H9 (cell line): ENCODE measurements at regions not wholly inside any gene's neighbourhood (a gene's known extent, or its start where the extent isn't known, plus 50 kb on each side); places are given as distances from the start of the nearest gene placed in this dataset.

Source experiments
- DNase-seq: peaks from one replicate; pipeline ENCODE4 v3.0.0-alpha.2; 2017
- H2AFZ ChIP-seq: one replicate; pipeline ENCODE4 v1.6.1; 2013; ENCODE audit warnings: mild to moderate bottlenecking, low read length, control low read depth, moderate library complexity
- H2AK5ac ChIP-seq: 2 replicates; pipeline ENCODE4 v1.6.1; 2013; ENCODE audit warnings: low read length, control low read depth, mixed read lengths; ENCODE audit not compliant: insufficient read length
- H2BK120ac ChIP-seq: one replicate; pipeline ENCODE4 v1.6.1; 2013; ENCODE audit warnings: low read depth, mild to moderate bottlenecking, low read length, control low read depth, inconsistent platforms; ENCODE audit not compliant: poor library complexity, severe bottlenecking
- H2BK12ac ChIP-seq: 2 replicates; pipeline ENCODE4 v1.6.1; 2013; ENCODE audit warnings: low read length, control low read depth, mixed read lengths, low read depth; ENCODE audit not compliant: insufficient read length
- H2BK15ac ChIP-seq: 2 replicates; pipeline ENCODE4 v1.6.1; 2013; ENCODE audit warnings: low read depth, low read length, control low read depth
- H2BK20ac ChIP-seq: one replicate; pipeline ENCODE4 v1.6.1; 2013; ENCODE audit warnings: low read depth, mild to moderate bottlenecking, low read length, control low read depth, inconsistent platforms; ENCODE audit not compliant: poor library complexity, severe bottlenecking
- H2BK5ac ChIP-seq: 2 replicates; pipeline ENCODE4 v1.6.1; 2013; ENCODE audit warnings: low read length, control low read depth, mixed read lengths; ENCODE audit not compliant: insufficient read length
- H3K14ac ChIP-seq: 2 replicates; pipeline ENCODE4 v1.6.1; 2013; ENCODE audit warnings: low read length, control low read depth; ENCODE audit not compliant: insufficient read depth
- H3K18ac ChIP-seq: 2 replicates; pipeline ENCODE4 v1.6.1; 2013; ENCODE audit warnings: low read depth, mild to moderate bottlenecking, mixed read lengths, low read length, control low read depth; ENCODE audit not compliant: insufficient read length
- H3K23ac ChIP-seq: 2 replicates; pipeline ENCODE4 v1.6.1; 2013; ENCODE audit warnings: low read length, control low read depth, mixed read lengths, low read depth; ENCODE audit not compliant: insufficient read length
- H3K23me2 ChIP-seq: 2 replicates; pipeline ENCODE4 v1.6.1; 2013; ENCODE audit warnings: low read depth, mild to moderate bottlenecking, mixed read lengths, low read length, control low read depth; ENCODE audit not compliant: insufficient read length, poor library complexity, severe bottlenecking
- H3K27ac ChIP-seq: 2 replicates; pipeline ENCODE4 v1.5.1; 2013; ENCODE audit warnings: low read length, control low read depth, mixed read lengths, low read depth; ENCODE audit not compliant: insufficient read length
- H3K27me3 ChIP-seq: 2 replicates; pipeline ENCODE4 v1.6.1; 2013; ENCODE audit warnings: low read length, control low read depth, inconsistent platforms; ENCODE audit not compliant: insufficient read depth
- H3K4ac ChIP-seq: 2 replicates; pipeline ENCODE4 v1.6.1; 2013; ENCODE audit warnings: low read depth, mild to moderate bottlenecking, control low read depth, inconsistent platforms, low read length, moderate library complexity
- H3K4me1 ChIP-seq: 2 replicates; pipeline ENCODE4 v1.6.1; 2013; ENCODE audit warnings: low read length, control low read depth, inconsistent platforms; ENCODE audit not compliant: insufficient read depth
- H3K4me2 ChIP-seq: 2 replicates; pipeline ENCODE4 v1.6.1; 2013; ENCODE audit warnings: low read length, control low read depth, mixed read lengths; ENCODE audit not compliant: insufficient read length, insufficient read depth
- H3K56ac ChIP-seq: 2 replicates; pipeline ENCODE4 v1.6.1; 2013; ENCODE audit warnings: low read depth, mild to moderate bottlenecking, mixed read lengths, low read length, control low read depth; ENCODE audit not compliant: insufficient read length
- H3K79me1 ChIP-seq: 2 replicates; pipeline ENCODE4 v1.6.1; 2013; ENCODE audit warnings: low read depth, mild to moderate bottlenecking, moderate library complexity, low read length, control low read depth, inconsistent platforms; ENCODE audit not compliant: insufficient read depth, poor library complexity, severe bottlenecking
- H3K79me2 ChIP-seq: 2 replicates; pipeline ENCODE4 v1.6.1; 2013; ENCODE audit warnings: low read length, control low read depth, inconsistent platforms; ENCODE audit not compliant: insufficient read depth
- H3K9ac ChIP-seq: 2 replicates; pipeline ENCODE4 v1.6.1; 2013; ENCODE audit warnings: low read length, control low read depth, mixed read lengths; ENCODE audit not compliant: insufficient read length; ENCODE audit errors: extremely low read depth
- H3K9me3 ChIP-seq: one replicate; pipeline ENCODE4 v1.6.1; 2013; ENCODE audit warnings: low read depth, low read length, inconsistent platforms; ENCODE audit not compliant: control insufficient read depth
- H3T11ph ChIP-seq: one replicate; pipeline ENCODE4 v1.6.1; 2013; ENCODE audit warnings: mild to moderate bottlenecking, low read length, control low read depth, inconsistent platforms
- H4K20me1 ChIP-seq: one replicate; pipeline ENCODE4 v1.6.1; 2013; ENCODE audit not compliant: control insufficient read depth, insufficient read length, insufficient read depth
- H4K5ac ChIP-seq: 2 replicates; pipeline ENCODE4 v1.6.1; 2013; ENCODE audit warnings: low read depth, mild to moderate bottlenecking, mixed read lengths, low read length, control low read depth; ENCODE audit not compliant: insufficient read length
- H4K8ac ChIP-seq: replicated peaks from 2 replicates; pipeline ENCODE4 v1.6.1; 2013; ENCODE audit warnings: low read length, control low read depth, mixed read lengths, low read depth; ENCODE audit not compliant: insufficient read length
- H4K91ac ChIP-seq: 2 replicates; pipeline ENCODE4 v1.6.1; 2013; ENCODE audit warnings: low read depth, mild to moderate bottlenecking, moderate library complexity, mixed read lengths, low read length, control low read depth; ENCODE audit not compliant: insufficient read length
- H3K27ac Mint-ChIP-seq, 3 experiments: 2 replicates in 2 of 3; 3 replicates in 1 of 3; pipeline ENCODE4 v1.8.0; 2020 to 2021; ENCODE audit warnings: mixed read lengths in 3 of 3, mild to moderate bottlenecking in 1 of 3, moderate library complexity in 1 of 3
- H3K27me3 Mint-ChIP-seq: 2 replicates; pipeline ENCODE4 v1.8.0; 2021; ENCODE audit warnings: low read depth, mild to moderate bottlenecking, moderate library complexity, mixed read lengths
- H3K36me3 Mint-ChIP-seq, 3 experiments: 2 replicates in 2 of 3; 3 replicates in 1 of 3; pipeline ENCODE4 v1.8.0; 2020 to 2021; ENCODE audit warnings: low read depth in 3 of 3, mixed read lengths in 3 of 3; ENCODE audit not compliant: insufficient read depth in 1 of 3
- H3K4me1 Mint-ChIP-seq, 2 experiments: 2 replicates each; pipeline ENCODE4 v1.8.0; 2020; ENCODE audit warnings: mixed read lengths in 2 of 2
- H3K4me3 Mint-ChIP-seq, 2 experiments: 2 replicates in 1 of 2; 3 replicates in 1 of 2; pipeline ENCODE4 v1.8.0; 2020 to 2021; ENCODE audit warnings: mild to moderate bottlenecking in 2 of 2, mixed read lengths in 2 of 2, moderate library complexity in 1 of 2
- H3K9me3 Mint-ChIP-seq, 2 experiments: 2 replicates in 1 of 2; 3 replicates in 1 of 2; pipeline ENCODE4 v1.8.0; 2020; ENCODE audit warnings: mild to moderate bottlenecking in 2 of 2, mixed read lengths in 2 of 2, moderate library complexity in 1 of 2
- WGBS: extraction: QIAGEN DNeasy Blood & Tissue Kit; methylation state at CpG from one replicate; pipeline ENCODE4 v1.1.7; 2013; ENCODE audit warnings: missing lambda C conversion rate, low lambda C conversion rate, mixed read lengths; ENCODE audit not compliant: insufficient read length; ENCODE audit errors: extremely low coverage; 5-methylcytosine and 5-hydroxymethylcytosine counted together
- TF ChIP-seq, protein P1 (sequence below): fragments of 200-600 bp; sonication (generic); conservative IDR thresholded peaks from 3 replicates; pipeline ENCODE4 v1.8.0; 2021; ENCODE audit warnings: antibody characterized with exemption, mild to moderate bottlenecking

DNA sequence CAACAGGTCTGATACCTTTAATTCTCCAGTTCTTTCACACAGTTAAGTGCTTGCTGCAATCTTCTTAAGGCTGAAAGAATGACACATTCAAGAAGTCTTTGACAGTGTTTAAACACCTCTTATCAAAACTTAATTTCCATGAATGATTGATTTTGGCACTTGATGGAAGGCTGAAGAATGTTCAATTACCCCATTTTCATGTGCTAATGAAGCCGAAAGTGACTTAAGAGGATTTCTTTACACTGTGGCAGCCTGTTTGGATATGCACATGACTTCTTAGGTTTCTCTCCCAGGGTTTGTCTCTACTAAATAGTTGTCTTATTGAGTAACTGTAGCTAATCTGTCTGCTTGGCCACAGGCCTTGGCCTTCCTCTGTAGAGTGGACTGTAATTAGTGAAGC lies 81.1 kb upstream of the PRDM1 start:
- Mint-ChIP-seq H3K4me3 (no peak overlapping the region; a peak in 1 of 5 replicates), H3K27me3 (peaks cover 3% of the 10 kb centered on the region), H3K27ac (peak overlapping the region in 1 of 3 experiments; percentile 88; a peak in 2 of 7 replicates), H3K9me3 (peaks cover 0 to 2% of the 10 kb centered on the region in 2 experiments; a peak in 2 of 5 replicates), H3K36me3 (no peaks in the 10 kb centered on the region), H3K4me1 (peaks cover 66 to 68% of the 10 kb centered on the region in 2 experiments)
- Histone ChIP-seq H2AFZ (no peak overlapping the region), H3K4ac (no peak overlapping the region), H2BK12ac (no peak overlapping the region), H2BK5ac (no peak overlapping the region), H3K9me3 (no peaks in the 10 kb centered on the region), H3K4me1 (peaks cover 4% of the 10 kb centered on the region; the same call in 1 of the 2 replicates), H3K14ac (no peak overlapping the region), H3T11ph (no peak overlapping the region), H3K18ac (no peak overlapping the region), H2BK15ac (no peak overlapping the region), H4K8ac (no peak overlapping the region), H3K79me2 (no peaks in the 10 kb centered on the region), H3K23ac (no peak overlapping the region), H2BK120ac (no peak overlapping the region), H2AK5ac (no peak overlapping the region), H3K9ac (no peak overlapping the region), H3K27ac (no peak overlapping the region), H3K23me2 (no peaks in the 10 kb centered on the region), H4K91ac (no peak overlapping the region), H3K4me2 (no peak overlapping the region), H3K79me1 (no peaks in the 10 kb centered on the region), H4K20me1 (no peaks in the 10 kb centered on the region), H4K5ac (no peak overlapping the region), H2BK20ac (no peak overlapping the region), H3K56ac (no peak overlapping the region), H3K27me3 (peaks cover 2% of the 10 kb centered on the region; the same call in 1 of the 2 replicates)
- no peak for DNase-seq
- TF ChIP-seq, protein P1, sequence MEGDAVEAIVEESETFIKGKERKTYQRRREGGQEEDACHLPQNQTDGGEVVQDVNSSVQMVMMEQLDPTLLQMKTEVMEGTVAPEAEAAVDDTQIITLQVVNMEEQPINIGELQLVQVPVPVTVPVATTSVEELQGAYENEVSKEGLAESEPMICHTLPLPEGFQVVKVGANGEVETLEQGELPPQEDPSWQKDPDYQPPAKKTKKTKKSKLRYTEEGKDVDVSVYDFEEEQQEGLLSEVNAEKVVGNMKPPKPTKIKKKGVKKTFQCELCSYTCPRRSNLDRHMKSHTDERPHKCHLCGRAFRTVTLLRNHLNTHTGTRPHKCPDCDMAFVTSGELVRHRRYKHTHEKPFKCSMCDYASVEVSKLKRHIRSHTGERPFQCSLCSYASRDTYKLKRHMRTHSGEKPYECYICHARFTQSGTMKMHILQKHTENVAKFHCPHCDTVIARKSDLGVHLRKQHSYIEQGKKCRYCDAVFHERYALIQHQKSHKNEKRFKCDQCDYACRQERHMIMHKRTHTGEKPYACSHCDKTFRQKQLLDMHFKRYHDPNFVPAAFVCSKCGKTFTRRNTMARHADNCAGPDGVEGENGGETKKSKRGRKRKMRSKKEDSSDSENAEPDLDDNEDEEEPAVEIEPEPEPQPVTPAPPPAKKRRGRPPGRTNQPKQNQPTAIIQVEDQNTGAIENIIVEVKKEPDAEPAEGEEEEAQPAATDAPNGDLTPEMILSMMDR: no peak
- no CpG with 5 or more reads among the region's 1 CpG for WGBS
